CD14-positive monocyte (primary cell): ENCODE measurements at regions not wholly inside any gene's neighbourhood (a gene's known extent, or its start where the extent isn't known, plus 50 kb on each side); places are given as distances from the start of the nearest gene placed in this dataset.

Experiments
- DNase-seq, 3 donors: peaks; one replicate each; pipeline ENCODE4 v3.0.0-alpha.2; 2011 to 2022
- H2AFZ ChIP-seq: 2 replicates; pipeline ENCODE4 v1.6.0; 2012; ENCODE audit warnings: mild to moderate bottlenecking, low read depth, low read length, inconsistent platforms; ENCODE audit not compliant: insufficient read depth, poor library complexity, severe bottlenecking
- H3K27ac ChIP-seq, 2 donors: 1 replicate in 1 of 2; 2 replicates in 1 of 2; pipeline ENCODE4 v1.5.1; 2012 to 2013; ENCODE audit warnings: low read length in 2 of 2, control low read depth in 1 of 2, inconsistent platforms in 1 of 2, low read depth in 1 of 2, mild to moderate bottlenecking in 1 of 2
- H3K27me3 ChIP-seq, 2 donors: one replicate each; pipeline versions ENCODE4 v1.6.0 to v1.6.1; 2011 to 2013; ENCODE audit warnings: low read length in 2 of 2; ENCODE audit not compliant: control insufficient read depth in 2 of 2, insufficient read depth in 2 of 2
- H3K36me3 ChIP-seq, 2 donors: replicated peaks in 1 of 2; 1 replicate in 1 of 2; 2 replicates in 1 of 2; pipeline versions ENCODE4 v1.5.1 to v1.6.1; 2012 to 2013; ENCODE audit warnings: low read length in 2 of 2, control low read depth in 1 of 2, inconsistent platforms in 1 of 2, mild to moderate bottlenecking in 1 of 2; ENCODE audit not compliant: insufficient read depth in 2 of 2, control insufficient read depth in 1 of 2
- H3K4me1 ChIP-seq, 2 donors: 1 replicate in 1 of 2; 2 replicates in 1 of 2; pipeline versions ENCODE4 v1.5.1 to v1.6.1; 2012 to 2013; ENCODE audit warnings: low read length in 2 of 2, control low read depth in 1 of 2, inconsistent platforms in 1 of 2, mild to moderate bottlenecking in 1 of 2, moderate library complexity in 1 of 2; ENCODE audit not compliant: insufficient read depth in 2 of 2, control insufficient read depth in 1 of 2
- H3K4me2 ChIP-seq: replicated peaks from 2 replicates; pipeline ENCODE3; 2012; ENCODE audit warnings: low read length, moderate library complexity, mild to moderate bottlenecking; ENCODE audit not compliant: poor library complexity, severe bottlenecking; ENCODE audit errors: extremely low read depth
- H3K4me3 ChIP-seq, 3 experiments: fragments of 200-600 bp in 1 of 3; sonication (generic) in 1 of 3; replicated peaks in 1 of 3; 1 replicate in 2 of 3; 2 replicates in 1 of 3; pipeline ENCODE4 v1.5.1; 2011 to 2013; ENCODE audit warnings: low read length in 3 of 3, mild to moderate bottlenecking in 3 of 3, control low read depth in 2 of 3, low read depth in 2 of 3, inconsistent platforms in 1 of 3, moderate library complexity in 1 of 3
- H3K79me2 ChIP-seq: 2 replicates; pipeline ENCODE4 v1.6.0; 2012; ENCODE audit warnings: mild to moderate bottlenecking, control low read depth, inconsistent platforms, low read length, moderate library complexity; ENCODE audit not compliant: insufficient read depth
- H3K9ac ChIP-seq: 2 replicates; pipeline ENCODE4 v1.6.0; 2017; ENCODE audit warnings: low read length, mild to moderate bottlenecking; ENCODE audit not compliant: insufficient read depth, poor library complexity, severe bottlenecking
- H3K9me3 ChIP-seq, 2 donors: replicated peaks in 1 of 2; 1 replicate in 1 of 2; 2 replicates in 1 of 2; pipeline versions ENCODE4 v1.5.1 to v1.6.1; 2012 to 2013; ENCODE audit warnings: low read length in 2 of 2, control low read depth in 1 of 2; ENCODE audit not compliant: control insufficient read depth in 1 of 2, insufficient read depth in 1 of 2
- H4K20me1 ChIP-seq: 2 replicates; pipeline ENCODE4 v1.6.0; 2012; ENCODE audit warnings: mild to moderate bottlenecking, low read length, control low read depth, moderate library complexity; ENCODE audit not compliant: insufficient read depth
- H3K27ac Mint-ChIP-seq, 7 donors: one replicate each; pipeline ENCODE4 v1.8.0; 2020; ENCODE audit warnings: mild to moderate bottlenecking in 7 of 7, mixed read lengths in 7 of 7, moderate library complexity in 6 of 7, inconsistent platforms in 2 of 7
- H3K27me3 Mint-ChIP-seq, 3 donors: one replicate each; pipeline ENCODE4 v1.8.0; 2021 to 2022; ENCODE audit warnings: low read depth in 3 of 3, mild to moderate bottlenecking in 3 of 3, mixed read lengths in 3 of 3, moderate library complexity in 3 of 3, inconsistent platforms in 1 of 3
- H3K36me3 Mint-ChIP-seq, 2 donors: one replicate each; pipeline ENCODE4 v1.8.0; 2020; ENCODE audit warnings: mixed read lengths in 2 of 2, inconsistent platforms in 1 of 2, mild to moderate bottlenecking in 1 of 2
- H3K4me1 Mint-ChIP-seq: one replicate; pipeline ENCODE4 v1.8.0; 2020; ENCODE audit warnings: mild to moderate bottlenecking, mixed read lengths
- H3K4me3 Mint-ChIP-seq, 2 donors: one replicate each; pipeline ENCODE4 v1.8.0; 2020; ENCODE audit warnings: mild to moderate bottlenecking in 2 of 2, mixed read lengths in 2 of 2, moderate library complexity in 1 of 2
- H3K9me3 Mint-ChIP-seq, 7 donors: one replicate each; pipeline ENCODE4 v1.8.0; 2020 to 2022; ENCODE audit warnings: mixed read lengths in 7 of 7, mild to moderate bottlenecking in 6 of 7, moderate library complexity in 6 of 7, inconsistent platforms in 2 of 7
- WGBS: methylation state at CpG from one replicate; pipeline ENCODE4 v1.1.5; 2013; ENCODE audit warnings: missing lambda C conversion rate; ENCODE audit not compliant: insufficient coverage; 5-methylcytosine and 5-hydroxymethylcytosine counted together
- intact Hi-C, 2 donors: fragments of 100-400 bp; cut with micrococcal nuclease; formaldehyde crosslinking; loops; one replicate each; pipeline versions ENCODE4 v1.15.0 to v1.15.1; 2023
- TF ChIP-seq, protein P1 (sequence below): fragments of 200-600 bp; IDR thresholded peaks from one replicate; pipeline ENCODE4 v1.8.0; 2022; ENCODE audit warnings: antibody characterized with exemption, mild to moderate bottlenecking

DNA sequence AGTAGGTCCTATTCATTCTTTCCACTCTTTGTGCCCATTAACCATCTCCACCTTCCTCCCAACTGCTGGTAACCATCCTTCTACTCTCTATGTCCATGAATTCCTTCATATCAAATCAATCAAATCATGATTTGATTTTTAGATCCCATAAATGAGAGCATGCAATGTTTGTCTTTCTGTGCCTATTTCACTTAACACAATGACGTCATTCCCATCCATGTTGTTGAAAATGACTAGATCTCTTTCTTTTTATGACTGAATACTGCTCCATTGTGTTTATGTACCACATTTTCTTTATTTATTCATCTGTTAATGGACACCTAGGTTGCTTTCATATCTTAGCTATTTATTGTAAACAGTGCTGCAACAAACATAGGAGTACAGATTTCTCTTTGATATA is 827.3 kb upstream of the NRXN1 start:
- TF ChIP-seq, protein P1, sequence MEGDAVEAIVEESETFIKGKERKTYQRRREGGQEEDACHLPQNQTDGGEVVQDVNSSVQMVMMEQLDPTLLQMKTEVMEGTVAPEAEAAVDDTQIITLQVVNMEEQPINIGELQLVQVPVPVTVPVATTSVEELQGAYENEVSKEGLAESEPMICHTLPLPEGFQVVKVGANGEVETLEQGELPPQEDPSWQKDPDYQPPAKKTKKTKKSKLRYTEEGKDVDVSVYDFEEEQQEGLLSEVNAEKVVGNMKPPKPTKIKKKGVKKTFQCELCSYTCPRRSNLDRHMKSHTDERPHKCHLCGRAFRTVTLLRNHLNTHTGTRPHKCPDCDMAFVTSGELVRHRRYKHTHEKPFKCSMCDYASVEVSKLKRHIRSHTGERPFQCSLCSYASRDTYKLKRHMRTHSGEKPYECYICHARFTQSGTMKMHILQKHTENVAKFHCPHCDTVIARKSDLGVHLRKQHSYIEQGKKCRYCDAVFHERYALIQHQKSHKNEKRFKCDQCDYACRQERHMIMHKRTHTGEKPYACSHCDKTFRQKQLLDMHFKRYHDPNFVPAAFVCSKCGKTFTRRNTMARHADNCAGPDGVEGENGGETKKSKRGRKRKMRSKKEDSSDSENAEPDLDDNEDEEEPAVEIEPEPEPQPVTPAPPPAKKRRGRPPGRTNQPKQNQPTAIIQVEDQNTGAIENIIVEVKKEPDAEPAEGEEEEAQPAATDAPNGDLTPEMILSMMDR: no peak
- Histone ChIP-seq H4K20me1 (no peaks in the 10 kb centered on the region), H3K9ac (no peak overlapping the region), H3K9me3 (no peaks in the 10 kb centered on the region), H3K27me3 (no peaks in the 10 kb centered on the region), H3K4me3 (no peak overlapping the region), H3K27ac (no peak overlapping the region), H2AFZ (no peak overlapping the region), H3K4me2 (no peak overlapping the region), H3K79me2 (no peaks in the 10 kb centered on the region), H3K36me3 (no peaks in the 10 kb centered on the region), H3K4me1 (no peaks in the 10 kb centered on the region)
- DNase-seq: no peak
- Mint-ChIP-seq H3K27me3 (no peaks in the 10 kb centered on the region), H3K9me3 (peaks cover 0 to 5% (median under 1%) of the 10 kb centered on the region in 7 donors), H3K4me1 (no peaks in the 10 kb centered on the region), H3K27ac (no peak overlapping the region), H3K36me3 (no peaks in the 10 kb centered on the region), H3K4me3 (no peak overlapping the region)
- WGBS: 80% methylated on average over 1 of the region's 1 CpG
- intact Hi-C loops: no loop called here

DNA sequence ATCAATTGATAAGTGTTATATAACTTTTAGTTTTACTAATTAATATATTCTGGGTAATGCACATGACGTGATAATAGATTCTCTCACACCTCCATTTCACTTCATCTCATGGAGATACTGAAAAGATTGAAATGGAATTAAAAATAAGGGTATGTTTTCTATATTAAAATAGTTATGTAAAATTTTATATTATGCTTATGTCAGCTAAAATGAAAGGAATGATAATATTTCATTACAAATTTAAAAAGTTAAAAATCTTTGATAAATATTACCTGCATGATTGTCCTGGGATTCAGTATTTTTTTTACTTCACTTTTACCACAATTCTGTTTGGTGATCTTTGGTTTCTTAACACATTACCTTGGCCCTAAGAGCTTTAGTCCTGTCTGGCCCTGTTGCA is 823.8 kb upstream of the NRXN1 start:
- no peak for DNase-seq
- no peaks in the 10 kb centered on the region for H3K79me2 ChIP-seq
- WGBS: no CpG with 5 or more reads among the region's 1 CpG
- TF ChIP-seq, protein P1: no peak
- Mint-ChIP-seq H3K27ac (no peak overlapping the region), H3K4me1 (no peaks in the 10 kb centered on the region), H3K27me3 (no peaks in the 10 kb centered on the region), H3K36me3 (no peaks in the 10 kb centered on the region), H3K9me3 (peaks cover 0 to 4% (median 0%) of the 10 kb centered on the region in 7 donors), H3K4me3 (no peak overlapping the region)
- H3K36me3 ChIP-seq: no peaks in the 10 kb centered on the region
- no peaks in the 10 kb centered on the region for H3K4me1 ChIP-seq
- no peaks in the 10 kb centered on the region for H3K9me3 ChIP-seq
- H3K9ac ChIP-seq: no peak overlapping the region
- no peak overlapping the region for H3K4me3 ChIP-seq
- H4K20me1 ChIP-seq: no peaks in the 10 kb centered on the region
- H3K4me2 ChIP-seq: no peak overlapping the region
- no peak overlapping the region for H2AFZ ChIP-seq
- H3K27ac ChIP-seq: no peak overlapping the region
- intact Hi-C loops: no loop called here
- no peaks in the 10 kb centered on the region for H3K27me3 ChIP-seq
